IMR-90 (cell line): ENCODE measurements at regions not wholly inside any gene's neighbourhood (a gene's known extent, or its start where the extent isn't known, plus 50 kb on each side); places are given as distances from the start of the nearest gene placed in this dataset.

ENCODE experiments used
- BHLHE40 ChIP-seq: fragments of 150-350 bp; IDR thresholded peaks from 2 replicates; pipeline ENCODE4 v1.6.1; 2016; ENCODE audit warnings: mild to moderate bottlenecking, low read depth, low read length
- CEBPB ChIP-seq: IDR thresholded peaks from 2 replicates; pipeline ENCODE4 v1.6.1; 2012; ENCODE audit warnings: low read depth, low read length, improper control_type of control experiment
- CHD1 ChIP-seq: IDR thresholded peaks from 2 replicates; pipeline ENCODE4 v1.6.1; 2012; ENCODE audit warnings: low read depth, low read length, improper control_type of control experiment
- MAFK ChIP-seq: IDR thresholded peaks from 2 replicates; pipeline ENCODE4 v1.6.1; 2012; ENCODE audit warnings: low read depth, low read length, improper control_type of control experiment
- MAZ ChIP-seq: IDR thresholded peaks from 2 replicates; pipeline ENCODE4 v1.6.1; 2012; ENCODE audit warnings: low read depth, mild to moderate bottlenecking, low read length, improper control_type of control experiment, moderate library complexity, borderline replicate concordance
- MXI1 ChIP-seq: IDR thresholded peaks from 2 replicates; pipeline ENCODE4 v1.6.1; 2012; ENCODE audit warnings: low read depth, mild to moderate bottlenecking, low read length, moderate library complexity, borderline replicate concordance
- POLR2A ChIP-seq: IDR thresholded peaks from 2 replicates; pipeline ENCODE4 v1.6.1; 2012; ENCODE audit warnings: mild to moderate bottlenecking, low read depth, low read length
- RAD21 ChIP-seq: IDR thresholded peaks from 2 replicates; pipeline ENCODE4 v1.6.1; 2012; ENCODE audit warnings: low read length, improper control_type of control experiment
- RCOR1 ChIP-seq: IDR thresholded peaks from 2 replicates; pipeline ENCODE4 v1.6.1; 2012; ENCODE audit warnings: mild to moderate bottlenecking, low read length, improper control_type of control experiment; ENCODE audit not compliant: insufficient replicate concordance
- RFX5 ChIP-seq: IDR thresholded peaks from 2 replicates; pipeline ENCODE4 v1.8.0; 2012; ENCODE audit warnings: low read depth, mild to moderate bottlenecking, low read length, moderate library complexity
- SMC3 ChIP-seq: fragments of 150-350 bp; IDR thresholded peaks from 2 replicates; pipeline ENCODE4 v1.6.1; 2016; ENCODE audit warnings: low read depth, mild to moderate bottlenecking, antibody characterized with exemption, low read length, moderate library complexity
- TF ChIP-seq, protein P1 (sequence below): conservative IDR thresholded peaks from 2 replicates; pipeline ENCODE4 v1.5.1; 2012; ENCODE audit warnings: mild to moderate bottlenecking, low read depth, low read length, improper control_type of control experiment
- TF ChIP-seq, protein P2 (sequence below): fragments of 150-350 bp; IDR thresholded peaks from 2 replicates; pipeline ENCODE4 v1.6.1; 2016; ENCODE audit warnings: low read depth, mild to moderate bottlenecking, low read length, moderate library complexity, borderline replicate concordance
- TF ChIP-seq, protein P3 (sequence below): fragments of 150-350 bp; IDR thresholded peaks from 2 replicates; pipeline ENCODE4 v1.6.1; 2017; ENCODE audit warnings: mild to moderate bottlenecking, antibody characterized with exemption, low read length, low read depth

DNA sequence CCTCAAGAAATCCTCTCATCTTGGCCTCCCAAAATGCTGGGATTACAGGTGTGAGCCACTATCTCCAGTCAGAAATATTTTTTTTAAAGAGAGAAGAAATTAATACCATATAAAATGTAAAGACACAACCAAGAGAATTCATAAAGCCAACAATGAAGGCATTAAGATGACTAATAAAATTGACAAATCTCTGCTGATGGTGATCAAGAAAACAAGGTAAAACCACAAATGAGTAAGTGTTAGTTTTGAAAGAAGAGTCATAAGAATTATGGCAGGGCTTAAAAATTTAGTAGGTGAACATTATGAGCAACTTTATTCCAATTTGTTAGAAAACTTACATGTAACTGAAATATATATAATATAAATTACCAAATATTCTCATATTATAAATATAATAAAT lies 752.8 kb upstream of the CELF4 start:
- TF ChIP-seq POLR2A (no peak), MXI1 (no peak), RCOR1 (no peak), BHLHE40 (no peak), MAZ (no peak), MAFK (no peak), SMC3 (no peak), RAD21 (no peak), CHD1 (no peak), RFX5 (no peak), CEBPB (no peak)
- TF ChIP-seq, protein P1, sequence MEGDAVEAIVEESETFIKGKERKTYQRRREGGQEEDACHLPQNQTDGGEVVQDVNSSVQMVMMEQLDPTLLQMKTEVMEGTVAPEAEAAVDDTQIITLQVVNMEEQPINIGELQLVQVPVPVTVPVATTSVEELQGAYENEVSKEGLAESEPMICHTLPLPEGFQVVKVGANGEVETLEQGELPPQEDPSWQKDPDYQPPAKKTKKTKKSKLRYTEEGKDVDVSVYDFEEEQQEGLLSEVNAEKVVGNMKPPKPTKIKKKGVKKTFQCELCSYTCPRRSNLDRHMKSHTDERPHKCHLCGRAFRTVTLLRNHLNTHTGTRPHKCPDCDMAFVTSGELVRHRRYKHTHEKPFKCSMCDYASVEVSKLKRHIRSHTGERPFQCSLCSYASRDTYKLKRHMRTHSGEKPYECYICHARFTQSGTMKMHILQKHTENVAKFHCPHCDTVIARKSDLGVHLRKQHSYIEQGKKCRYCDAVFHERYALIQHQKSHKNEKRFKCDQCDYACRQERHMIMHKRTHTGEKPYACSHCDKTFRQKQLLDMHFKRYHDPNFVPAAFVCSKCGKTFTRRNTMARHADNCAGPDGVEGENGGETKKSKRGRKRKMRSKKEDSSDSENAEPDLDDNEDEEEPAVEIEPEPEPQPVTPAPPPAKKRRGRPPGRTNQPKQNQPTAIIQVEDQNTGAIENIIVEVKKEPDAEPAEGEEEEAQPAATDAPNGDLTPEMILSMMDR = no peak
- TF ChIP-seq, protein P2, sequence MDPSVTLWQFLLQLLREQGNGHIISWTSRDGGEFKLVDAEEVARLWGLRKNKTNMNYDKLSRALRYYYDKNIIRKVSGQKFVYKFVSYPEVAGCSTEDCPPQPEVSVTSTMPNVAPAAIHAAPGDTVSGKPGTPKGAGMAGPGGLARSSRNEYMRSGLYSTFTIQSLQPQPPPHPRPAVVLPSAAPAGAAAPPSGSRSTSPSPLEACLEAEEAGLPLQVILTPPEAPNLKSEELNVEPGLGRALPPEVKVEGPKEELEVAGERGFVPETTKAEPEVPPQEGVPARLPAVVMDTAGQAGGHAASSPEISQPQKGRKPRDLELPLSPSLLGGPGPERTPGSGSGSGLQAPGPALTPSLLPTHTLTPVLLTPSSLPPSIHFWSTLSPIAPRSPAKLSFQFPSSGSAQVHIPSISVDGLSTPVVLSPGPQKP = no peak
- TF ChIP-seq, protein P3, sequence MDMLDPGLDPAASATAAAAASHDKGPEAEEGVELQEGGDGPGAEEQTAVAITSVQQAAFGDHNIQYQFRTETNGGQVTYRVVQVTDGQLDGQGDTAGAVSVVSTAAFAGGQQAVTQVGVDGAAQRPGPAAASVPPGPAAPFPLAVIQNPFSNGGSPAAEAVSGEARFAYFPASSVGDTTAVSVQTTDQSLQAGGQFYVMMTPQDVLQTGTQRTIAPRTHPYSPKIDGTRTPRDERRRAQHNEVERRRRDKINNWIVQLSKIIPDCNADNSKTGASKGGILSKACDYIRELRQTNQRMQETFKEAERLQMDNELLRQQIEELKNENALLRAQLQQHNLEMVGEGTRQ = no peak
